ENCODE measurements at regions not wholly inside any gene's neighbourhood (a gene's known extent, or its start where the extent isn't known, plus 50 kb on each side); places are given as distances from the start of the nearest gene placed in this dataset.
A peak's percentile ranks its signal among the peaks of the same experiment; 100 is the strongest.

- H3K9me3 Mint-ChIP-seq, result peaks cover 0 to 5% (median 0%) of the 10 kb centered on the region in 7 donors
These were observed 988.3 kb downstream of the PCDH19 start for GRCh38 chrX:99421796-99422195.

DNA sequence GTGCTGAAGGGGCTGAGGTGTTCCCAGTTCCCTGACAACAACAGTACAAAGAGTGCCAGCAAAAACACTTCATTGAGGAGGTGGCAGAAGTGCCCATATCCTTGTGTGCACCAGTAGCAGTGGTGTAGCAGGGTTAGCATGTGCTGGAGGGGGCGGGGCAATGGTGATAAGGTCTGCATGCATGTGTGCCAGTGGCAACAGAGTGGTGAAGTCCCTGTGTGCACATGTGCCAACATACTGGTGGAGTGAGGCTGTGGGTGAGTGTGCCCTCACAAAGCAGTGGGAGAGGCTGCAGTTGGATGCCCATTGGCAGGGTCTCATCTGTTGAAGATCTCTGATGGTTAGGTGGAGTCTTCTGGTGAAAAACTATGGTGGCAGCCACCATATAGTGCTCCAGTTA, 994.6 kb downstream of the PCDH19 start:
- Mint-ChIP-seq H3K4me1 (no peaks in the 10 kb centered on the region), H3K36me3 (no peaks in the 10 kb centered on the region), H3K4me3 (no peak overlapping the region), H3K27me3 (ENCODE audit: low read depth in 3 of 3) (peaks cover 0 to 1% (median 0%) of the 10 kb centered on the region in 3 donors), H3K9me3 (peaks cover 0 to 6% (median 0%) of the 10 kb centered on the region in 7 donors), H3K27ac (peak overlapping the region in 1 of 7 donors; percentile 5)
- no peak overlapping the region for H3K27ac ChIP-seq (ENCODE audit: low read depth in 1 of 2, low read length in 2 of 2)
- no peaks in the 10 kb centered on the region for H3K27me3 ChIP-seq (ENCODE audit: control insufficient read depth in 2 of 2, insufficient read depth in 2 of 2, low read length in 2 of 2)
- intact Hi-C loops (cut with micrococcal nuclease), result no loop called here
- no peak overlapping the region for H3K9ac ChIP-seq (ENCODE audit: insufficient read depth, low read length, poor library complexity, severe bottlenecking)
- no peaks in the 10 kb centered on the region for H4K20me1 ChIP-seq (ENCODE audit: insufficient read depth, low read length)
- WGBS (ENCODE audit: insufficient coverage), result 71% methylated on average over 1 of the region's 1 CpG
- H3K4me1 ChIP-seq (ENCODE audit: control insufficient read depth in 1 of 2, insufficient read depth in 2 of 2, low read length in 2 of 2), result no peaks in the 10 kb centered on the region
- H3K4me2 ChIP-seq (replicated peaks; ENCODE audit: extremely low read depth, low read length, poor library complexity, severe bottlenecking), result no peak overlapping the region
- no peaks in the 10 kb centered on the region for H3K36me3 ChIP-seq (replicated peaks in 1 of 2; ENCODE audit: control insufficient read depth in 1 of 2, insufficient read depth in 2 of 2, low read length in 2 of 2)
- H2AFZ ChIP-seq (ENCODE audit: insufficient read depth, low read depth, low read length, poor library complexity, severe bottlenecking), result no peak overlapping the region
- peaks cover 8% of the 10 kb centered on the region in 2 donors for H3K9me3 ChIP-seq (replicated peaks in 1 of 2; ENCODE audit: control insufficient read depth in 1 of 2, insufficient read depth in 1 of 2, low read length in 2 of 2)
- no peak for TF ChIP-seq CTCF (IDR thresholded peaks at IDR 0.05)
- H3K4me3 ChIP-seq (replicated peaks in 1 of 3; ENCODE audit: low read depth in 2 of 3, low read length in 3 of 3), result no peak overlapping the region
- H3K79me2 ChIP-seq (ENCODE audit: insufficient read depth, low read length), result no peaks in the 10 kb centered on the region
- DNase-seq, result no peak

More at GRCh38 chrX:99421796-99422195, 988.3 kb downstream of the PCDH19 start:
- no peaks in the 10 kb centered on the region for H3K9me3 ChIP-seq (replicated peaks in 1 of 2; ENCODE audit: control insufficient read depth in 1 of 2, insufficient read depth in 1 of 2, low read length in 2 of 2)
- no peak overlapping the region for H3K4me3 Mint-ChIP-seq
- no peak overlapping the region for H3K4me2 ChIP-seq (replicated peaks; ENCODE audit: extremely low read depth, low read length, poor library complexity, severe bottlenecking)
- no peaks in the 10 kb centered on the region for H3K36me3 ChIP-seq (replicated peaks in 1 of 2; ENCODE audit: control insufficient read depth in 1 of 2, insufficient read depth in 2 of 2, low read length in 2 of 2)
- DNase-seq, result no peak
- H3K27ac ChIP-seq (ENCODE audit: low read depth in 1 of 2, low read length in 2 of 2), result no peak overlapping the region
- no peaks in the 10 kb centered on the region for H4K20me1 ChIP-seq (ENCODE audit: insufficient read depth, low read length)
- H3K27me3 ChIP-seq (ENCODE audit: control insufficient read depth in 2 of 2, insufficient read depth in 2 of 2, low read length in 2 of 2), result no peaks in the 10 kb centered on the region
- no peaks in the 10 kb centered on the region for H3K4me1 Mint-ChIP-seq
- no peak overlapping the region for H2AFZ ChIP-seq (ENCODE audit: insufficient read depth, low read depth, low read length, poor library complexity, severe bottlenecking)
- H3K9ac ChIP-seq (ENCODE audit: insufficient read depth, low read length, poor library complexity, severe bottlenecking), result no peak overlapping the region
- H3K36me3 Mint-ChIP-seq, result no peaks in the 10 kb centered on the region
- intact Hi-C loops (cut with micrococcal nuclease), result no loop called here
- TF ChIP-seq CTCF (IDR thresholded peaks at IDR 0.05), result no peak
- H3K27ac Mint-ChIP-seq, result no peak overlapping the region
- no peak overlapping the region for H3K4me3 ChIP-seq (replicated peaks in 1 of 3; ENCODE audit: low read depth in 2 of 3, low read length in 3 of 3)
- H3K27me3 Mint-ChIP-seq (ENCODE audit: low read depth in 3 of 3), result peaks cover 0 to 1% (median 0%) of the 10 kb centered on the region in 3 donors
- H3K4me1 ChIP-seq (ENCODE audit: control insufficient read depth in 1 of 2, insufficient read depth in 2 of 2, low read length in 2 of 2), result no peaks in the 10 kb centered on the region
- no peaks in the 10 kb centered on the region for H3K79me2 ChIP-seq (ENCODE audit: insufficient read depth, low read length)
